ENCODE measurements at regions not wholly inside any gene's neighbourhood (a gene's known extent, or its start where the extent isn't known, plus 50 kb on each side); places are given as distances from the start of the nearest gene placed in this dataset.
"Not testable (repeated sequence)": the region's sequence is repeated elsewhere in the genome, so short reads cannot be mapped to it uniquely, and the experiment has no call there.

DNA sequence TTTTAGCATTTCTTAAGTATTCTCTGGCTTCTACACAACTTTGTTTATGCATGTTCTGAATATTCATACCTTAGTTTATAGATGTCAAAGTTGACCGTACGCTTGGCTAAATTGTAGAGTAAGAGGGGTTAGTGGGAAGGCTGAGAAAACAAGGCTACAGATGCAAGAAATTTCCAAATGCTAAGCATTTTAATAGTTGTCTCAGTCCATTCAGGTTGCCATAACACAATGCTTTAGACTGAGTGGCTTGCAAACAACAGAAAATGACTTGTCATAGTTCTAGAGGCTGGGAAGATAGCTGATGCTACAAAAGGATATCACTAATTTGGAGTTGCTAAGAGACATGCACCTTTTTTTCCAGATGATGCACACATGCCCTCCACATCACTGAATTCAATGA is 53.0 kb upstream of the C1QTNF3 start:
- not testable (repeated sequence) for DNase-seq

DNA sequence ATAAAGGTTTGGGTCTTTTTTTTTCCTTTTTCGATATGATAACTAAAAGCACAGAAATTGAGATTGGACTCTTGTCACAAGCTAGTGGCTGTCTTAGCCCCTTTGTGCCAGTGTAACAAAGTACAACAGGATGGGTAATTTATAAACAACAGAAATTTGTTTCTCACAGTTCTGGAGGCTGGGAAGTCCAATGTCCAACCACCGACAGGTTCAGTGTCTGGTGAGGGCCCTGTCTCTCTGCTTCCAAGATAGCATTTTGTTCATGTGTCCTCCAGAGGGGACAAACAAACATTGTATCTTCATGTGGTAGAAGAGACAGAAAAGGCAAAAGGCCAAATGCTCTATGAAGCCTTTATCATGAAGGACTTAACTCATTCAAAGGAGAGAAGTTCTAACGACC is 56.9 kb upstream of the C1QTNF3 start:
- not testable (repeated sequence) for DNase-seq

GRCh38 chr5:34101567-34101966 is 58.6 kb upstream of the C1QTNF3 start:
- not testable (repeated sequence) for DNase-seq

DNA sequence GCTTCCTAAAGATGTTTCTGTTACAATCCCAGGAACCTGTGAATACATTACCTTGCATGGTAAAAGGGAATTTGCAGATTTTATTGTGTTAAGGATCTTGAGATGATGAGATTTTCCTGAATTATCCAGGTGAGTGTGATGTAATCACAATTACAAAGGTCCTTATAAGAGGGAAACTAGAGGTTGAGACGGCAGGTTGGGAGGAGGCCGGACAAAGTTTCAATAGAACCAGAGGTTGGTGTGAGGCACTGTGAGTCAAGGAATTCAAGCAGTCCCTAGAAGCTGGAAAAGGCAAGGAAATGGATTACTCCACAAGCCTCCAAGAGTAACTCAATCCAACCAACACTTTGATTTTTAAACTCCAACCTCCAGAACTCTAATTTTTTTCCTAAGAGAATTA is 65.9 kb upstream of the C1QTNF3 start:
- DNase-seq: not testable (repeated sequence)

GRCh38 chr5:34124280-34124679 is 81.3 kb upstream of the C1QTNF3 start:
- DNase-seq: not testable (repeated sequence)

- not testable (repeated sequence) for DNase-seq
These were observed 82.3 kb upstream of the C1QTNF3 start for GRCh38 chr5:34125354-34125753.

DNA sequence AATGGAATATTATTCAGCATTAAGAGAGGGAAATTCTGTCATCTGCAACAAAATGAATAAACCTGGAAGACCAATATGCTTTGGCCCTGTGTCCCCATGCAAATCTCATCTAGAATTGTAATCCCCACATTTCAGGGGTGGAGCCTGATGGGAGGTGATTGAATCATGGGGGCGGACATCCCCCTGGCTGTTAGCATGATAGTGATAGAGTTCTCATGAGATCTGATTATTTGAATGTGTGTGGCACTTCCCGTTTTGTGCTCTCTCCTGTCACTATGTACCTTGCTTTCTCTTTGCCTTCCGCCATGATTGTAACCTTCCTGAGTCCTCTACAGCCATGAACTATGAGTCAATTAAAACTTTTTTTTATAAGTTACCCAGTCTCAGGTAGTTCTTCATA is 83.7 kb upstream of the C1QTNF3 start:
- not testable (repeated sequence) for DNase-seq

DNA sequence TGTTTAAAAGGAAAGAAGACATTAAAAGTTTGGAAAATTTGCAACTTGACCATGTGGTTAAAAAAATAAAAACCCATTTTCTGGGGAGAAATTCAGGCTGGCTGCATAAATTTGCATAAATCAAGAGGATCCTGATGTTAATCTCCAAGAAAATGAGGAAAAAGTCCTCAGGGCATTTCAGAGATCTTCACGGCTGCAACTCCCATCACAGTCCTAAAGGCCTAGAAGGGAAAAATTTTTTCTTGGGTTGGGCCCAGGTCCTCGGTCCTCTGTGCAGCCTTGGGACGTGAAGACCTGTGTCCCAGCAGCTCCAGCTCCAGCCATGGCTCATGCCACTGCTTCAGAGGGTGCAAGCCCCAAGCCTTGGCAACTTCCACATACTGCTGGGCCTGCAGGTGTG is 84.8 kb upstream of the C1QTNF3 start:
- DNase-seq: not testable (repeated sequence)

- not testable (repeated sequence) for DNase-seq
These were observed 85.9 kb upstream of the C1QTNF3 start for GRCh38 chr5:34128890-34129289.

DNA sequence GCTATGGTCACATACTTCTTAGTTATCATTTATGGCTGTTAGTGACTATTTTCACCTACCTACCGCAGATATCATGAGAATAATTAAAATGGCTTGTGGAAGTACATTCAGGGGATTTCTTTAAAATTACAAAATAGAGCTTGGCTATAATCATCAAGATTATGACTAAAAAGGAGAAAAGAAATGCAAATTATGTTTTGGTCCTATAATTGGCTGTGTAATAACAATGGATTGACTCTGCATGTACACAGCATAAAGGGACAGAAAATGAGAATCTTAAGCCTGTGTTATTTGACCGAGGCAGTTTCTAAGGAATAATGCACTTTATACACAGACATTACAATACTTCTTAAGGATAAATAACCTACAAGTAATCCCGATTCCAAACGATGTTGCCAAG is 112.0 kb upstream of the C1QTNF3 start:
- not testable (repeated sequence) for DNase-seq

DNA sequence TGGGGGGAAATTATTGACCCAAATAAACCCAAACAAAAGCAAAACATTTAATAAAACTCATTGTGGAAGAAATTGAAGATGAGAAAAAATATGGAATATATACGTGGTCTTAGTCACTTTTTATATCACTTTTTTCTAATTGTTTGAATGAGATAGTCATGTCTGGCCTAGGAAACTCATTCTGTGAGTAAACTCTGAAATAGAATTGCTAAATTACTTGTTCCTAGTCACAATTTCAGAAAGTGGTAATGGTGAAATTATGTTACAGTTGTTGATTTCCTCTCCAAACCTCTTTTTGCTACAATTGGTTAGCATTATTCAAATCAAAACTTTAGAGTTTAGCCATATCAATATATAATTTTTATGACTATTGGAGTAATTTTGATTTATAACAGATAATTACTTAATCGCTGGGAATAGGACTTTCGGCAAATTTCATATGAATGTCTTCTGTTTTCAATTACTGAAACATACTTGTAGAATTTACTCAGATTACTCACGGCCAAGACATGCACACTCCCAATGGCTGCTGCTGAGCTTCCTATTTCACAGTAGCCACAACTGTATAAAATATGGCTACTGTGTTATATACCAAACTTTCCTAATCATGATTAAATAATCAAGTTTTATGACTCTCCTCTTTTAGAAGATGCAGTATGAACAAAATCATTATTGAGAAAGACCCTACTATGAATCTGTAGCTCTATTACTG is 113.8 kb upstream of the C1QTNF3 start:
- not testable (repeated sequence) for DNase-seq

DNA sequence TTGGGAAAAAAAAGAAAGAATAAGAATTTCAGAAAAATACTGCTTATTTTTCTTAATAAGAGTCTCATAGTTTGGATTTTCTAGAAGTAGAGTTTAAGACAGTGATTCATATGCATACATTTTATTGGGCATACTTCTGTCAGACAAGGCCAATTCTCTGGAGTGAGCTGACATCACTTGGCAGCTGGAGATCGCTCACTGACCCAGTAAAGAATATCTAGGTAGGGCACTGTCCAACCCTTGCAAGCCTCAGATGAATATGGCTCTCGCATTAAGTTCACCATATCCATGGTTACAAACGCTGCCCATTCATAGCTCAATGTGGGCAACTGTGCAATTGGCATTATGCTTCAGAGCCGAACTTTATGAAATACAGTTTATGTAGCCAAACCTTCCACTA is 117.9 kb upstream of the C1QTNF3 start:
- not testable (repeated sequence) for DNase-seq

DNA sequence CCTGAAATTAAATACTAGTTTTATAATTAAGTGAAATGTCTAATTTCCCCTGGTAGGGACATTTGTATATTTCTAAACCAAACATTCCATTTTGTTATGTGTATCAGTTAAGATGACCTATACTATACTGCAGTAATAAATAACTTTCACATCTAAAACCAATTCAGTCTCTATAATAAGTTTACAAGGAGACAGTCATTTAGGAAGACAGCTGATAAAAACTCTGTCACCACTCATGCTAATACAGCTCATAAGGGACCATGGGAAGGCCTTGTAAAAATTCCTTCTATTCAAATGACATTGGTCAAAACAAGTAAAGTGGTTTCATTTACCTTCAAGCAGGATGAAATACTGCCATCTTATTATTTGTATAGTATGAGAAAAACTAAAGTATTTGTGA is 128.4 kb upstream of the C1QTNF3 start:
- DNase-seq: not testable (repeated sequence)

DNA sequence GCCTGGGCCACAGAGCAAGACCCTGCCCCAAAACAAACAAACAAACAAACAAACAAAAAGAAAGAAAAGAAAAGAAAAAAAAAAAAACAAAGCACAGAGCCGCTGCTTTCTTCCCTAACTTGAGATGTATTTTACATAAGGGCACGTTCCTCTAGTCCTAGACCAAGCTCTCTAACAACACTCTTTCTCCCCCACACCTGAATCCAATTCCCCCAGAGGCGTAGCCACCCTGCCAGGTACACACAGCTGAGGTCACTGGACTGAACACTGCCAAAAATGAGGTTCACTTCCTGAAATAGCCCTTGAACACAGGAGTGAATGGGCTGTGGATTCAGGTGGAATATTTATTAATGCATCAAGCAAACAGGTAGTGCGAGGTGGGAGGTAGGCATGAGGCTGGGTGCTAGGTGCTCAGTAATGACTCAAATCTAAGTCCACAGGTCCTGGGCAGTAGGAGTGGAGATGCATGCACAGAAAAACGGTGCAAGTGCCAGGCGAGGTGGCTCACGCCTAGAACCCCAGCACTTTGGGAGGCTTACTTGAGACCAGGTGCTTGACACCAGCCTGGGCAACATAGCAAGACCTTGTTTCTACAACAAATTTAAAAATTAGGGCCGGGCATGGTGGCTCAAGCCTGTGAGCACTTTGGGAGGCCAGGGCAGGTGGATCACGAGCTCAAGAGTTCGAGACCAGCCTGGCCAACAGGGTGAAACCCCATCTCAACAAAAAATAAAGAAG is 136.6 kb upstream of the C1QTNF3 start:
- not testable (repeated sequence) for DNase-seq

- DNase-seq: not testable (repeated sequence)
These were observed 137.2 kb upstream of the C1QTNF3 start for GRCh38 chr5:34180225-34180624.

DNA sequence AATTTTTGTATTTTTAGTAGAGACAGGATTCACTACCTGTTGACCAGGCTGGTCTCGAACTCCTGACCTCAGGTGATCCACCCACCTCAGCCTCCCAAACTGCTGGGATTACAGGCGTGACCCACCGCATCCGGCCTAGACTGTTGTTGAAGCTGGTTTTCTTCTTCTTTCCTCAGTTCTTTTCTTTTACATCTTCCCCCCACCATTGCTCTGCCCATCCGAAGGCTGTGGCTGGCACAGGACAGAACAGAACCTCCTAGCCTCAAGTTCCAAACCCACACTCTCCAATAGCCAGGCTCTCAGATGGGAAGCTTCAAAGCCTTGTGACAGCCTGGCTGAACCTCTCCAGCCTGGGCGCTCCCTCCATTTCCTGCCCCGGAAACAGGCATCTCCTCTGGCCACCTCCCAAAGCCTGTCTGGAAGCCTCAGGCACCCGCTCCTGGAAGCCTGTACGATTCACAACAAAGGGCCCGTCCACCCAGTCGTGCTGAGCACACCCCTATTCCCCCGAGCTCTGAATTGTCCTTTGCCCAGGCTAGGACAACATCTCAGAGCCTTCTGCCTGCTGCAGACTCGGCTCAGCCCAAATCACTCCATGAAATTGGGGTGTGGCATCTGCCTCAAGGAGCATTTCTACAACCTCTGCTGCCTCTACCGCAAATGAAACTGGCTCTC is 138.1 kb upstream of the C1QTNF3 start:
- not testable (repeated sequence) for DNase-seq

- not testable (repeated sequence) for DNase-seq
These were observed 142.0 kb upstream of the C1QTNF3 start for GRCh38 chr5:34185005-34185404.

GRCh38 chr5:34185572-34185971 is 142.6 kb upstream of the C1QTNF3 start:
- DNase-seq: not testable (repeated sequence)

- not testable (repeated sequence) for DNase-seq
These were observed 143.1 kb upstream of the C1QTNF3 start for GRCh38 chr5:34186108-34186507.

- not testable (repeated sequence) for DNase-seq
These were observed 143.9 kb upstream of the C1QTNF3 start for GRCh38 chr5:34186865-34187264.

- not testable (repeated sequence) for DNase-seq
These were observed 144.4 kb upstream of the C1QTNF3 start for GRCh38 chr5:34187441-34187840.

DNA sequence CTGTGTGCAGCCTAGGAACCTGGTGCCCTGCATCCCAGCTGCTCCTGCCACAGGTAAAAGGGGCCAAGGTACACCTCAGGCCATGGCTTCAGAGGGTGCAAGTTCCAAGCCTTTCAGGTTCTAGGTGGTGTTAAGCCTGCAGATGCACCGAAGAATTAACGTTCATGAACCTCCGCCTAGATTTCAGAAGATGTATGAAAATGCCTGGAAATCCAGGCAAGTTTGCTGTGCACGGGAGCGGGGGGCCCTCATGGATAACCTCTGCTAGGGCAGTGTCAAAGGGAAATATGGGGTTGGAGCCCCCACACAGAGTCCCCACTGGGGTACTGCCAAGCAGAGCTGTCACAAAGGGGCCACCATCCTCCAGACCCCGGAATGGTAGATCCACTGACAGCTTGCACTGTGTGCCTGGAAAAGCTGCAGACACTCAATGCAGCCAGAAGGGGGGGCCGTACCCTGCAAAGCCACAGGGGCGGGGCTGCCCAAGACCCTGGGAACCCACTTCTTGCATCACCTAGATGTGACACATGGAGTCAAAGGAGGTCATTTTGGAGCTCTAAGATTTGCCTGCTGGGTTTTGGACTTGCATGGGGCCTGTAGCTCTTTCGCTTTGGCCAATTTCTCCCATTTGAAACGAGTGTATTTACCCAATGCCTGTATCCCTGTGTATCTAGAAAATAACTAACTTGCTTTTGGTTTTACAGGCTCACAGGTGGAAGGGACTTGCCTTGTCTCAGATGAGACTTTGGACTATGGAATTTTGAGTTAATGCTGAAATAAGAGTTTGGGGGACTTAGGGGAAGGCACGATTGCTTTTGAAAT is 145.2 kb upstream of the C1QTNF3 start:
- not testable (repeated sequence) for DNase-seq

DNA sequence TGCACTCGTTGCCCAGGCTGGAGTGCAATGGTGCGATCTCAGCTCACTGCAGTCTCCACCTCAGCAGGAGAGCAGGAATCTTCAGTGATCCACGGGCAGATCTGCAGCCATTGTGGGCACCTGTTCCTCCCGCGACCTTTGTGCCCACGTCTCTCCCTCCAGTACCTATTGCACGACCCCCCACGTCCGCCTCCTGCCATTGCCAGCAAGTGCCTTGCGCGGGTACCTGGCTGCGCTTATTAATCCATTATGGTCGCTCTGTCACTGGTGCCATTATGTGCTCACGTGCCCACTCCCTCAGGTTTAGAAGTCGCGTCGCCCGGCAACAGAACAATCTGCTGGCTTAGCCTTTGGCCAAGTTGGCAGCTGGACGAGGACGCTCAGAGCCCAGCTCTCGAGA is 146.2 kb upstream of the C1QTNF3 start:
- DNase-seq: not testable (repeated sequence)

All from NCI-H524 treated with DMSO at 0.1 percent for 48 hours (cell line).